ENCODE measurements at regions not wholly inside any gene's neighbourhood (a gene's known extent, or its start where the extent isn't known, plus 50 kb on each side); places are given as distances from the start of the nearest gene placed in this dataset.

- no peak for TF ChIP-seq CTCF (conservative IDR thresholded peaks at IDR 0.05; ENCODE audit: low read depth, low read length)
- no peak for TF ChIP-seq EZH2 (IDR thresholded peaks at IDR 0.05; ENCODE audit: low read length, unreplicated experiment)
- TF ChIP-seq EZH2phosphoT487 (IDR thresholded peaks at IDR 0.05; ENCODE audit: borderline replicate concordance, low read length), result no peak
Observed at GRCh38 chr11:80868831-80869230, 1428.0 kb upstream of the TENM4 start.

Data from PC-3 (cell line).